ENCODE measurements at regions not wholly inside any gene's neighbourhood (a gene's known extent, or its start where the extent isn't known, plus 50 kb on each side); places are given as distances from the start of the nearest gene placed in this dataset.

DNA sequence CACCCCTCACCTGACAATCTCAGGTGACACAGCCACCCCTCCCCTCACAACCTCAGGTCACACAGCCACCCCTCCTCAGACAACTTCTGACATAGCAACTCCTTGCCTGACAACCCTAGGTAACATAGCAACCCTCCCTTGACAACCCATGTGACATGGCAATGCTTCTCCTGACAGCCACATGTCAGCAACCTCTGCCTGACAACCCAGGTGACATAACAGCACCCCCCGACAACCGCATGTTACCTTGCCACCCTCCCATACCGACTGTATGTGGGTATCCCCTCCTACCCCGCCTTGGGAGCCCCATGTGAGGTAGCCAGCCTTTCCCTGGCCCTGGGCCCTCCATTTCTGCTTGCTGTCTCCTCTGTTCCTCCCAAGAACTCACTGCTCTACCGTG, 77.7 kb upstream of the B3GAT1 start:
- no peaks in the 10 kb centered on the region for H3K9me3 ChIP-seq (ENCODE audit: control insufficient read depth, insufficient read depth, low read depth, low read length)
- TF ChIP-seq, protein P1, sequence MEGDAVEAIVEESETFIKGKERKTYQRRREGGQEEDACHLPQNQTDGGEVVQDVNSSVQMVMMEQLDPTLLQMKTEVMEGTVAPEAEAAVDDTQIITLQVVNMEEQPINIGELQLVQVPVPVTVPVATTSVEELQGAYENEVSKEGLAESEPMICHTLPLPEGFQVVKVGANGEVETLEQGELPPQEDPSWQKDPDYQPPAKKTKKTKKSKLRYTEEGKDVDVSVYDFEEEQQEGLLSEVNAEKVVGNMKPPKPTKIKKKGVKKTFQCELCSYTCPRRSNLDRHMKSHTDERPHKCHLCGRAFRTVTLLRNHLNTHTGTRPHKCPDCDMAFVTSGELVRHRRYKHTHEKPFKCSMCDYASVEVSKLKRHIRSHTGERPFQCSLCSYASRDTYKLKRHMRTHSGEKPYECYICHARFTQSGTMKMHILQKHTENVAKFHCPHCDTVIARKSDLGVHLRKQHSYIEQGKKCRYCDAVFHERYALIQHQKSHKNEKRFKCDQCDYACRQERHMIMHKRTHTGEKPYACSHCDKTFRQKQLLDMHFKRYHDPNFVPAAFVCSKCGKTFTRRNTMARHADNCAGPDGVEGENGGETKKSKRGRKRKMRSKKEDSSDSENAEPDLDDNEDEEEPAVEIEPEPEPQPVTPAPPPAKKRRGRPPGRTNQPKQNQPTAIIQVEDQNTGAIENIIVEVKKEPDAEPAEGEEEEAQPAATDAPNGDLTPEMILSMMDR (conservative IDR thresholded peaks at IDR 0.05 in 1 of 2, IDR thresholded peaks at IDR 0.05 in 1 of 2; ENCODE audit: low read depth in 1 of 2, low read length in 2 of 2): no peak
- no peak for TF ChIP-seq EZH2 (IDR thresholded peaks at IDR 0.05; ENCODE audit: low read length, missing control alignments)

DNA sequence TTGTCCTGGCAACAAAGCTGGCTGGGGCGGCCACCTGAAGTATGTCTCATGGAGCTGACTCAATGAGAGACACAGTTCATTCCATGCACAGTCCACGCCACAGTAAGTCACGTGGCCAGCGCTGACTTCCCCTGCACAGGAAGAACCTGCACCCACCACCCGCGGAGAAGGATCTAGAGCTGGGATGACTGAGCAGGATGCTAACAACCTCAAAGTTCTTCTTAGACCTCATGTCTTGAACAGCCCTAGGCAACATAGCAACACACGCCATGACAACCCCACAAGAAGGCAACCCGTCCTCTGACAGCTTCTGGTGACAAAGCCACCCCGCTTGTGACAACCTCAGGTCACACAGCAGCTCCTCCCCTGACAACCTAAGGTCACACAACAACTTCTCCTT, 76.9 kb upstream of the B3GAT1 start:
- Histone ChIP-seq H3K9me3 (ENCODE audit: control insufficient read depth, insufficient read depth, low read depth, low read length) (no peaks in the 10 kb centered on the region), H3K4me2 (ENCODE audit: extremely low read depth, insufficient read depth, low read length) (no peak overlapping the region), H3K4me3 (replicated peaks in 1 of 4; ENCODE audit: control extremely low read depth in 1 of 4, insufficient read depth in 1 of 4, low read depth in 3 of 4, low read length in 4 of 4) (no peak overlapping the region), H3K27me3 (ENCODE audit: control insufficient read depth, insufficient read depth, low read length) (no peaks in the 10 kb centered on the region), H4K20me1 (ENCODE audit: control insufficient read depth, extremely low read depth, insufficient read depth, low read length) (no peaks in the 10 kb centered on the region), H3K9ac (ENCODE audit: insufficient read depth, low read length) (no peak overlapping the region), H3K36me3 (ENCODE audit: control insufficient read depth, insufficient read depth, low read length) (no peaks in the 10 kb centered on the region), H2AFZ (ENCODE audit: low read length) (no peak overlapping the region), H3K79me2 (ENCODE audit: control insufficient read depth, insufficient read depth, low read length) (no peaks in the 10 kb centered on the region), H3K4me1 (ENCODE audit: control insufficient read depth, extremely low read depth, insufficient read depth, low read length) (no peaks in the 10 kb centered on the region), H3K27ac (ENCODE audit: insufficient read depth, low read length) (no peak overlapping the region)
- TF ChIP-seq, protein P1 (conservative IDR thresholded peaks at IDR 0.05 in 1 of 2, IDR thresholded peaks at IDR 0.05 in 1 of 2; ENCODE audit: low read depth in 1 of 2, low read length in 2 of 2): no peak
- no peak for TF ChIP-seq EZH2 (IDR thresholded peaks at IDR 0.05; ENCODE audit: low read length, missing control alignments)
- DNase-seq (ENCODE audit: low read depth in 2 of 2): no peak

More for the DNA sequence above, 77.7 kb upstream of the B3GAT1 start:
- no peak overlapping the region for H3K9ac ChIP-seq (ENCODE audit: insufficient read depth, low read length)
- H3K36me3 ChIP-seq (ENCODE audit: control insufficient read depth, insufficient read depth, low read length): no peaks in the 10 kb centered on the region
- H3K27me3 ChIP-seq (ENCODE audit: control insufficient read depth, insufficient read depth, low read length): no peaks in the 10 kb centered on the region
- no peak overlapping the region for H3K4me2 ChIP-seq (ENCODE audit: extremely low read depth, insufficient read depth, low read length)
- H2AFZ ChIP-seq (ENCODE audit: low read length): no peak overlapping the region
- no peaks in the 10 kb centered on the region for H3K79me2 ChIP-seq (ENCODE audit: control insufficient read depth, insufficient read depth, low read length)
- no peaks in the 10 kb centered on the region for H4K20me1 ChIP-seq (ENCODE audit: control insufficient read depth, extremely low read depth, insufficient read depth, low read length)
- H3K27ac ChIP-seq (ENCODE audit: insufficient read depth, low read length): no peak overlapping the region
- H3K4me3 ChIP-seq (replicated peaks in 1 of 4; ENCODE audit: control extremely low read depth in 1 of 4, insufficient read depth in 1 of 4, low read depth in 3 of 4, low read length in 4 of 4): no peak overlapping the region
- DNase-seq (ENCODE audit: low read depth in 2 of 2): no peak
- no peaks in the 10 kb centered on the region for H3K4me1 ChIP-seq (ENCODE audit: control insufficient read depth, extremely low read depth, insufficient read depth, low read length)

DNA sequence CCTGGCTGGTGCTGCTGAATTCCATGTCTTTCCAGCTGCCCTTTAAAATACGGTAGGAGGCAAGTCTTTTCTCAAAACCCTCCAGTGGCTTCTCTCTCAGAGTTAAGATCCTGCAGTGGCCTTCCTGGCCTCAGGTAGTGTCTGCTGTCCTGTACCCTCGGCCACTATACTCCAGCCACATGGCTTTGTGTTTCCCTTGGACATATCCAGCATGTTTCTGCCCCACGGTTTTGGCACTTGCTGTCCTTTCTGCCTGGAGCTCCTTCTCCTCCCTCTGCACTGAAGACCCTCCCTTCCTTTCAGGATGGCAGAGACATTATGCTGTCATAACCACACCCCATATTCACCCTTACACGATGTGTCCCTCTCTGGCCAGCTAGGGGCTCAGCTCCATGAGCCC, 76.5 kb upstream of the B3GAT1 start:
- no peak overlapping the region for H3K27ac ChIP-seq (ENCODE audit: insufficient read depth, low read length)
- no peaks in the 10 kb centered on the region for H3K9me3 ChIP-seq (ENCODE audit: control insufficient read depth, insufficient read depth, low read depth, low read length)
- no peak for DNase-seq (ENCODE audit: low read depth in 2 of 2)

More for the DNA sequence above, 76.5 kb upstream of the B3GAT1 start:
- H4K20me1 ChIP-seq (ENCODE audit: control insufficient read depth, extremely low read depth, insufficient read depth, low read length): no peaks in the 10 kb centered on the region
- no peaks in the 10 kb centered on the region for H3K79me2 ChIP-seq (ENCODE audit: control insufficient read depth, insufficient read depth, low read length)
- no peak overlapping the region for H3K9ac ChIP-seq (ENCODE audit: insufficient read depth, low read length)
- H2AFZ ChIP-seq (ENCODE audit: low read length): no peak overlapping the region
- H3K4me3 ChIP-seq (replicated peaks in 1 of 4; ENCODE audit: control extremely low read depth in 1 of 4, insufficient read depth in 1 of 4, low read depth in 3 of 4, low read length in 4 of 4): no peak overlapping the region
- no peaks in the 10 kb centered on the region for H3K36me3 ChIP-seq (ENCODE audit: control insufficient read depth, insufficient read depth, low read length)
- H3K4me2 ChIP-seq (ENCODE audit: extremely low read depth, insufficient read depth, low read length): no peak overlapping the region
- no peaks in the 10 kb centered on the region for H3K27me3 ChIP-seq (ENCODE audit: control insufficient read depth, insufficient read depth, low read length)
- TF ChIP-seq EZH2 (IDR thresholded peaks at IDR 0.05; ENCODE audit: low read length, missing control alignments): no peak
- TF ChIP-seq, protein P1 (conservative IDR thresholded peaks at IDR 0.05 in 1 of 2, IDR thresholded peaks at IDR 0.05 in 1 of 2; ENCODE audit: low read depth in 1 of 2, low read length in 2 of 2): no peak
- H3K4me1 ChIP-seq (ENCODE audit: control insufficient read depth, extremely low read depth, insufficient read depth, low read length): no peaks in the 10 kb centered on the region
